Naive B cell (primary cell): ENCODE measurements at regions not wholly inside any gene's neighbourhood (a gene's known extent, or its start where the extent isn't known, plus 50 kb on each side); places are given as distances from the start of the nearest gene placed in this dataset.
A peak's percentile ranks its signal among the peaks of the same experiment; 100 is the strongest.

Source experiments
- ATAC-seq, 2 donors: fragments of 150-1000 bp; cut with Tn5 transposase; 2 replicates each; pipeline ENCODE4 v1.10.0; 2021; ENCODE audit warnings: low read depth in 2 of 2, mild to moderate bottlenecking in 2 of 2, moderate library complexity in 2 of 2
- DNase-seq: peaks from one replicate; pipeline ENCODE4 v3.0.0; 2022
- H3K27ac Mint-ChIP-seq, 6 donors: one replicate each; pipeline ENCODE4 v1.8.0; 2020 to 2022; ENCODE audit warnings: mild to moderate bottlenecking in 6 of 6, mixed read lengths in 6 of 6, moderate library complexity in 5 of 6, inconsistent platforms in 2 of 6
- H3K27me3 Mint-ChIP-seq, 3 donors: one replicate each; pipeline ENCODE4 v1.8.0; 2021 to 2022; ENCODE audit warnings: mixed read lengths in 3 of 3, mild to moderate bottlenecking in 1 of 3
- H3K36me3 Mint-ChIP-seq, 2 donors: one replicate each; pipeline ENCODE4 v1.8.0; 2020 to 2022; ENCODE audit warnings: mixed read lengths in 2 of 2, inconsistent platforms in 1 of 2, mild to moderate bottlenecking in 1 of 2
- H3K4me1 Mint-ChIP-seq, 3 donors: one replicate each; pipeline ENCODE4 v1.8.0; 2020 to 2022; ENCODE audit warnings: mixed read lengths in 3 of 3, inconsistent platforms in 1 of 3, mild to moderate bottlenecking in 1 of 3, moderate library complexity in 1 of 3
- H3K4me3 Mint-ChIP-seq, 8 donors: one replicate each; pipeline ENCODE4 v1.8.0; 2020 to 2022; ENCODE audit warnings: mild to moderate bottlenecking in 8 of 8, mixed read lengths in 8 of 8, moderate library complexity in 8 of 8, inconsistent platforms in 2 of 8
- H3K9me3 Mint-ChIP-seq, 7 donors: one replicate each; pipeline ENCODE4 v1.8.0; 2020 to 2022; ENCODE audit warnings: mixed read lengths in 7 of 7, mild to moderate bottlenecking in 5 of 7, inconsistent platforms in 2 of 7, moderate library complexity in 1 of 7

- H3K27me3 Mint-ChIP-seq = no peaks in the 10 kb centered on the region
- H3K36me3 Mint-ChIP-seq = peaks cover 4 to 7% of the 10 kb centered on the region in 2 donors
- DNase-seq = no peak
- no peaks in the 10 kb centered on the region for H3K9me3 Mint-ChIP-seq
- peak overlapping the region in 1 of 6 donors; percentile 29 for H3K27ac Mint-ChIP-seq
- H3K4me3 Mint-ChIP-seq = peak overlapping the region in 1 of 8 donors; percentile 69
- ATAC-seq = no peak
- peaks cover 4 to 5% (median 5%) of the 10 kb centered on the region in 3 donors for H3K4me1 Mint-ChIP-seq
These were observed 51.0 kb upstream of the ACTR3 start for GRCh38 chr2:113838744-113839444.

- Mint-ChIP-seq H3K27me3 (no peaks in the 10 kb centered on the region), H3K4me3 (no peak overlapping the region), H3K4me1 (peaks cover 4 to 5% (median 5%) of the 10 kb centered on the region in 3 donors), H3K27ac (no peak overlapping the region), H3K36me3 (peaks cover 4 to 7% of the 10 kb centered on the region in 2 donors), H3K9me3 (no peaks in the 10 kb centered on the region)
- ATAC-seq (no peak), DNase-seq (no peak)
These were observed 51.6 kb upstream of the ACTR3 start for GRCh38 chr2:113838277-113838676.

GRCh38 chr2:113834051-113834730 is 55.7 kb upstream of the ACTR3 start:
- Mint-ChIP-seq H3K27ac (no peak overlapping the region), H3K9me3 (no peaks in the 10 kb centered on the region), H3K4me3 (no peak overlapping the region), H3K36me3 (peaks cover 0 to 2% of the 10 kb centered on the region in 2 donors), H3K4me1 (peaks cover 4 to 17% (median 9%) of the 10 kb centered on the region in 3 donors), H3K27me3 (no peaks in the 10 kb centered on the region)
- ATAC-seq (no peak), DNase-seq (no peak)

GRCh38 chr2:113832795-113833290 is 57.0 kb upstream of the ACTR3 start:
- Mint-ChIP-seq H3K4me1 (peaks cover 11 to 14% (median 12%) of the 10 kb centered on the region in 3 donors), H3K27ac (peak overlapping the region in 1 of 6 donors; percentile 74), H3K36me3 (peaks cover 0 to 11% of the 10 kb centered on the region in 2 donors), H3K4me3 (no peak overlapping the region), H3K27me3 (no peaks in the 10 kb centered on the region), H3K9me3 (peaks cover 0 to 7% (median 0%) of the 10 kb centered on the region in 7 donors)
- ATAC-seq (no peak), DNase-seq (no peak)

GRCh38 chr2:113831161-113831560 is 58.7 kb upstream of the ACTR3 start:
- H3K4me1 Mint-ChIP-seq = peaks cover 11 to 14% (median 12%) of the 10 kb centered on the region in 3 donors
- peaks cover 0 to 20% of the 10 kb centered on the region in 2 donors for H3K36me3 Mint-ChIP-seq
- no peak overlapping the region for H3K4me3 Mint-ChIP-seq
- no peak overlapping the region for H3K27ac Mint-ChIP-seq
- no peaks in the 10 kb centered on the region for H3K27me3 Mint-ChIP-seq
- ATAC-seq (no peak), DNase-seq (no peak)
- peaks cover 0 to 7% (median 0%) of the 10 kb centered on the region in 7 donors for H3K9me3 Mint-ChIP-seq

- Mint-ChIP-seq H3K4me3 (peak overlapping the region in 1 of 8 donors; percentile 3), H3K4me1 (peaks cover 11 to 12% (median 12%) of the 10 kb centered on the region in 3 donors), H3K27ac (no peak overlapping the region), H3K36me3 (peaks cover 0 to 20% of the 10 kb centered on the region in 2 donors), H3K27me3 (no peaks in the 10 kb centered on the region), H3K9me3 (peaks cover 0 to 7% (median 0%) of the 10 kb centered on the region in 7 donors)
- DNase-seq (no peak), ATAC-seq (no peak)
These were observed 60.1 kb upstream of the ACTR3 start for GRCh38 chr2:113829761-113830160.

GRCh38 chr2:113829270-113829669 is 60.6 kb upstream of the ACTR3 start:
- H3K27me3 Mint-ChIP-seq = no peaks in the 10 kb centered on the region
- H3K27ac Mint-ChIP-seq = no peak overlapping the region
- no peak overlapping the region for H3K4me3 Mint-ChIP-seq
- no peak for ATAC-seq
- H3K9me3 Mint-ChIP-seq = peaks cover 0 to 7% (median 0%) of the 10 kb centered on the region in 7 donors
- DNase-seq = no peak
- H3K4me1 Mint-ChIP-seq = peaks cover 11 to 12% (median 12%) of the 10 kb centered on the region in 3 donors
- peaks cover 0 to 20% of the 10 kb centered on the region in 2 donors for H3K36me3 Mint-ChIP-seq

GRCh38 chr2:113828049-113828742 is 61.7 kb upstream of the ACTR3 start:
- peaks cover 11 to 12% (median 12%) of the 10 kb centered on the region in 3 donors for H3K4me1 Mint-ChIP-seq
- peaks cover 0 to 7% (median 0%) of the 10 kb centered on the region in 7 donors for H3K9me3 Mint-ChIP-seq
- ATAC-seq (no peak), DNase-seq (no peak)
- peaks cover 0 to 20% of the 10 kb centered on the region in 2 donors for H3K36me3 Mint-ChIP-seq
- H3K4me3 Mint-ChIP-seq = no peak overlapping the region
- no peaks in the 10 kb centered on the region for H3K27me3 Mint-ChIP-seq
- H3K27ac Mint-ChIP-seq = no peak overlapping the region

- H3K27ac Mint-ChIP-seq = no peak overlapping the region
- ATAC-seq (no peak), DNase-seq (no peak)
- peaks cover 0 to 20% of the 10 kb centered on the region in 2 donors for H3K36me3 Mint-ChIP-seq
- no peaks in the 10 kb centered on the region for H3K27me3 Mint-ChIP-seq
- H3K9me3 Mint-ChIP-seq = peaks cover 0 to 7% (median 0%) of the 10 kb centered on the region in 7 donors
- no peak overlapping the region for H3K4me3 Mint-ChIP-seq
- peaks cover 11 to 12% (median 12%) of the 10 kb centered on the region in 3 donors for H3K4me1 Mint-ChIP-seq
These were observed 62.5 kb upstream of the ACTR3 start for GRCh38 chr2:113827426-113827825.

- Mint-ChIP-seq H3K27ac (peak overlapping the region in 1 of 6 donors; percentile 10), H3K4me3 (no peak overlapping the region), H3K27me3 (no peaks in the 10 kb centered on the region), H3K36me3 (peaks cover 0 to 20% of the 10 kb centered on the region in 2 donors), H3K4me1 (peaks cover 10 to 12% (median 12%) of the 10 kb centered on the region in 3 donors), H3K9me3 (peaks cover 0 to 7% (median 0%) of the 10 kb centered on the region in 7 donors)
- ATAC-seq (no peak), DNase-seq (no peak)
These were observed 63.3 kb upstream of the ACTR3 start for GRCh38 chr2:113826346-113827285.

- Mint-ChIP-seq H3K4me1 (peaks cover 0 to 7% (median 4%) of the 10 kb centered on the region in 3 donors), H3K27me3 (no peaks in the 10 kb centered on the region), H3K36me3 (peaks cover 0 to 17% of the 10 kb centered on the region in 2 donors), H3K9me3 (peaks cover 0 to 5% (median 0%) of the 10 kb centered on the region in 7 donors), H3K4me3 (no peak overlapping the region), H3K27ac (peak overlapping the region in 1 of 6 donors; percentile 9)
- ATAC-seq = no peak
- no peak for DNase-seq
These were observed 65.9 kb upstream of the ACTR3 start for GRCh38 chr2:113823716-113824595.
